ENCODE measurements at regions not wholly inside any gene's neighbourhood (a gene's known extent, or its start where the extent isn't known, plus 50 kb on each side); places are given as distances from the start of the nearest gene placed in this dataset.
A peak's percentile ranks its signal among the peaks of the same experiment; 100 is the strongest.

DNA sequence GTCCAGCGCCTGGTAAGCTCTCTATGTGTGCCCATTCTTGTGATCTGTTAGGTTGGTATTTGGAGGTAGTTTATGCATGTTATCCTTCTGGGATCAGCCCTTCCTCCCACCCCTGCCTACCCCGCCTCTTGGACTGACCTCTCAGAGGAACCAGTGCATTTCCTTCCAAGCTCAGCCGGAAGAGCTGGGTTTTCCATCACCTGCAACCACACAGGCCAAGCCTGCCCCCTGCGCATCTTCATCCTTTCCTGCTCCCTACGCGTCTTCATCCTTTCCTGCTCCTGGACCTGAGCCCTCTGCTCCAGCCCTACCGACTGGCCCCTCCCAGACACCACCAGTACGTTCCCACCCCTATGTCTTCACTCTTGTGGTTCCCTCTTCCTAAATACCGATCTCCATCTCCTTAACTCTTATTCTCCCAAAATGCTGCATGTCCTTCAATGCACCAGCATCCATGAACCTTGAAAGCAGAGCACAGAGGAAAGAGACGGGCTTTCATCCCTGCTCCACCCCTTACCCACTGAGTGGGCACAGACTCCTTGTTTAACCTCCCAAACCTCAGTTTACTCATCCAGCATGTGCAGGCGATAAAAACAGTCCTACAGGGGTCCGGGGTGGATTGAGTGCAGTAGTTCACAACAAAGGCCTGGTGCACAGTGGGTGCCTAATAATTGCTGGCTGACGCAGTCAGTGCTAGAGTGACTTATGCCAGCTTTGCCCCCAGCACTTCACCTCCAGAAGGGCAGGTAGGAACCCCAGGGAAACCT, 526.3 kb downstream of the MATN1 start:
- no peak for DNase-seq (ENCODE audit: extremely low read depth in 1 of 2, low read depth in 1 of 2)

- DNase-seq (ENCODE audit: extremely low read depth in 1 of 2, low read depth in 1 of 2): no peak
Measured at GRCh38 chr1:30196457-30196856, 526.9 kb downstream of the MATN1 start.

DNA sequence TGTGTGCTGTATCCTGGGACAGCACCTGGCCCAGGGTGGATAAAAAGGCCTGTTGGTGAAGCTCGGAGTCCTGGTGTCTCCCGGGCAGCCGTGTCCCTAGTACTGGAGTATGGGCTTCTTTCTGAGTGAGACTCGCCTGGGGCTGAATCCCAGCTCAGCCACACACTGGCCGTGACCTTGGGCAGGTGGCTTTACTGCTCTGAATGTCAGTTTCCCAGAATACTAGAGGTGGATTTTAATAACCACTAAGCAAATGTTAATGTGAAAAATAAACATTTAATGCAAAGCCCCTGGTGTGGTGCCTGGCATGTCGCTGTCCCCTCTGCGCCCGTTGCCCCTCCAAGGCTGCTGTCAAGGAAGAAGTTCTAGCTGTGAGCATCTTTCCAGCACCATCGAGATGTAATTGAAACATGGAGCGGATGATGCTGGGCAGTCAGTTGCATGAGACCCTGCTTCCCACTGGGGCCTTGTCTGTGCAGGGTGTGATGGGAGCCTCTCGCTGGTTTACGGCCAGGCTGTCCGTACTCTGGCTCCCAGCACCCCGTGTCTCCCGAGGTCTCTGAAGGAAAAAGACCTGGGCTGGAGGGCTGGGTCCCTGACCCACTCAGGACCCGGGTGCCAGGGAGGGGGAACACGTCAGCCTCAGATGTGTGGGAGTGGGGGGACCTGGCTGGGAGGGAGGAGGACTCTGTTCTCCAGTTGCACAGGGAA, 527.8 kb downstream of the MATN1 start:
- DNase-seq (ENCODE audit: extremely low read depth in 1 of 2, low read depth in 1 of 2): no peak

DNA sequence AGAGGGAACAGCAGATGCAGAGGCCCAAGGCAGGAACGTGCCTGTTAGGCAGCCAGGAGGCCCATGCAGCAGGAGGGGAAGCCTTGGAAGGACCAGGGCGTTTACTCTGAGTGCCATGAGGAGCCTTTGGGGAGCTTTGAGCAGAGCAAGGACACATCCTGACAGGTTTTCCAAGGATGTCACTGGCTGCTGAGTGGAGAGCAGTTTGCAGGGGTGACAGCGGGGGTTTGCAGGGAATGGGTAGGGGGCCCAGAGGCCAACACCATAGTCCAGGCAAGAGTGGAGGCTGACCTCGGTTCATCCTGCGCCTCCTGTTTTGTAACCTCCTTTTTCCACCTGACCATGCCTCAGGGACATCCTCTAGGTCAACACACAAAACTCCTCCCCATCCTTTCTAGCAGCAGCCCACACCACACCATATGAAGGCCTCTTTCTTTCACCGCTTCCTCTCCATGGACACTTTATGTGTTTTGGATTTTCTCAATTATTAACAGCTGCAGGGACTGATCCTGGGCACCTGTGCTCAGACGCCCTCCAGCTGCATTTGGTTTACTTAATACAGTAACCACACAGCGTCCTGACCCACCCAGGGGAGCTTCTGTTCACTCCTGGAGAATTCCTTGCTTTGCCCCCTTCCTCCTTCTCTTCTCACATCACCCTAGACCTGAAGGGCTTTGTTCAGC, 528.5 kb downstream of the MATN1 start:
- no peak for DNase-seq (ENCODE audit: extremely low read depth in 1 of 2, low read depth in 1 of 2)

DNA sequence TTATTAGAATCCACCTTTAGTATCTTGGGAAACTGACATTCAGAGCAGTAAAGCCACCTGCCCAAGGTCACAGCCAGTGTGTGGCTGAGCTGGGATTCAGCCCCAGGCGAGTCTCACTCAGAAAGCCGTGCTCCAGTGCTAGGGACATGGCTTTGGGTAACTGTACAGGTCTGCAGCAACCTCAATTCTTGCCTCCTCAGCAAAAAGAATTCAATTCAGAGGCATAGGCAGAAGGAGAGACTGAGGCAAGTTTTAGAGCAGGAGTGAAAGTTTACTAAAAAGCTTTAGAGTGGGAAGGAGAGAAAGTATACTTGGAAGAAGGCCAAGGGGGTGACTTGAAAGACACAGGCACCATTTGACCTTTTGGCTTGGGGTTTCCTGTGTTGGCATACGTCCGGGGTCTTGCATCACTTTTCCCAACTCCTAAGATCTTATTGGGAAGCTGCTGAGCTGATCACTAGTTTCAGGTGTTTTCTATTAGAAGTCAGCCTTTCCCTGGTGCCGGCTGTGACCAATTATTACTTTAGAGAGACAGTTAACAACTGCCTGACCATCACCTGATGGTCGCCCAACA, 529.3 kb downstream of the MATN1 start:
- DNase-seq (ENCODE audit: extremely low read depth in 1 of 2, low read depth in 1 of 2): no peak

DNA sequence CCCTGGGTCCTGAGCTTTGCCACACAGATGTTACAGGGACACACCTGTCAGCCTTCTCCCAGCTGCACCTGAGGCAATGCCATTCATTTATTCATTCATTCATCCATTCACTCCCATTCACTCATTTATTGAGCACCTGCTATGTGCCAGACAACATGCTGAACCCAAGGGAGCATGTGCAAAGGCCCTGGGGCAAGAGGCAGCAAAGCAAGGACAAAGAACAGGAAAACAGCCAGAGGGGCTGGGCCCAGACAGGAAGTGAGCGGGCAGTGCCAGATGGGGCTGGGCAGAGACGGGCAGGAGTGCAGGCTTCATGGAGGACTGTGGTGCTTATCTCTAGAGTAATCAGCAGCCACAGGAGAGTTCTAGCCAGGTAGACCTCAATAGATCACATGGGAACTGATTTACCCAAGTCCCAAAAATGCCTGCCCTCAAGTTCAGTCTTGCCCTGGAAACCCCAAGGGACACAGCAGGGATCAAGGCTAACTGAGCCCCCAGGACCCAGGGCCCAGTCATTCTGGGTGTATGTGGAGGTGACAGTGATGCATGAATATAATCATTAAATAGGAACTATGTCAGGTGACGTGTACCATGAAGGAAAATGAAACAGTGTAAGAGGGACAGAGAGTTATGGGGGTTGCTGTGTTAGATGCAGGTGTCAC, 530.3 kb downstream of the MATN1 start:
- no peak for DNase-seq (ENCODE audit: extremely low read depth in 1 of 2, low read depth in 1 of 2)

- DNase-seq (ENCODE audit: extremely low read depth in 1 of 2, low read depth in 1 of 2): peak in 1 of 2 donors; percentile 30
Measured at GRCh38 chr1:30191154-30191702, 532.2 kb downstream of the MATN1 start.

DNA sequence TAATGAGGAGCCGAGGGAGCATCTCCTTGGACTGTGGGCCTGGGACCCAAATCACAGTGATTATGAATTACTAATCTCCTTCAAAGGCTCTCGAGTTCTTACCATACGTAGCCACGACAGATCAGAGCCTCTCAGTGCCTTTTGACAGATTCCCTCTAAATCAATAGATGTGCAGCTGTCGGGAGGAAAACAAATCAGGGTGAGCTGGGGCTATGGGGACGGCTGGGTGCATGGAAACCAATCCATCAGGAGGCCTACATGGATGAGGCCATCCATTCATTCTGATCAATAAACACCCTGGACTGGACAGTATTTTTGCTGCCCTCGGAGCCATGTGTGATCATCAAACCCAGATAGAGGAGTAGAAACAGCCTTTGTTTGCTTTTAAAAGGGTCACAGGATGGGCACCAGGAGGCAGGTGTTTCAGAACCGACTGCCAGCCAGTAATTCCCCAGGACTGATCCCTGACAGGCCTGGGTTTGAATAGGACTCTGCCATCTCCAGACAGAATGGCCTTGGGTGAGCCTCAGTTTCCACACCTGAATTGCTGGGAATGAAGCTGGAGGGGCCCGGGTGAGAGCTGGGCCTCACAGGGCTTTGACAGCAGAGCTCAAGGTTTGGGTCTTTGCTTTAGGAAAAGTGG, 532.8 kb downstream of the MATN1 start:
- no peak for DNase-seq (ENCODE audit: extremely low read depth in 1 of 2, low read depth in 1 of 2)

GRCh38 chr1:30189818-30190500, 533.4 kb downstream of the MATN1 start:
- no peak for DNase-seq (ENCODE audit: extremely low read depth in 1 of 2, low read depth in 1 of 2)

- no peak for DNase-seq (ENCODE audit: extremely low read depth in 1 of 2, low read depth in 1 of 2)
Measured at GRCh38 chr1:30188999-30189398, 534.4 kb downstream of the MATN1 start.

GRCh38 chr1:30188329-30188728, 535.1 kb downstream of the MATN1 start:
- no peak for DNase-seq (ENCODE audit: extremely low read depth in 1 of 2, low read depth in 1 of 2)

DNA sequence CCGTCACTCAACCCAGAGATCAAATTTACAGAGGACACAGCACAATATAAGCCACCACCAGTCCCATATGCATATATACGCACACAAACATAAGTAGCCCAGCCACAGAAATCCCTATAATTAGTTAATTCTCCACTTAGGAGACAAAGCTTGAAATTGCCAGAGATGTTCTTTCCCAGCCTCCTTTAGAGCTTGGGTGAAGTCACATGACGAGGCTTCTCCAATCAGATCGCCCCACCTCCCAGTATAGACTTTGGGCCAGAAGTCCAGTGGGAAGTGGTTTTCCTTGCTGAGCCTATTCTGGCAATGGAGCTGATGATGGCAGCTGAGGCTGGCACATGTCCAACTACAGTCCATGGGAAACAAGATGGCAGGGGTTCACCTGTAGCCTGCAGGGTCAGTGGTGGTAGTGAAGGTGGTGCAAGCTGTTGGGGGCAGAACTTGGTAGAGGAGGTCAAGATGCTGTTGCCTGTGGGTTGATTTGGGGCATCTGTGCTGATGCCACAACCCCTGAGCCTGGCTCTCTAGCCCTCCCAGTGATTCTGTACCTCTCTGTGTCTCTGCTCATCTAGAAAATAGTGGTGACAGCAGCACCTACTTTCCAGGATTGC, 535.9 kb downstream of the MATN1 start:
- DNase-seq (ENCODE audit: extremely low read depth in 1 of 2, low read depth in 1 of 2): no peak

DNA sequence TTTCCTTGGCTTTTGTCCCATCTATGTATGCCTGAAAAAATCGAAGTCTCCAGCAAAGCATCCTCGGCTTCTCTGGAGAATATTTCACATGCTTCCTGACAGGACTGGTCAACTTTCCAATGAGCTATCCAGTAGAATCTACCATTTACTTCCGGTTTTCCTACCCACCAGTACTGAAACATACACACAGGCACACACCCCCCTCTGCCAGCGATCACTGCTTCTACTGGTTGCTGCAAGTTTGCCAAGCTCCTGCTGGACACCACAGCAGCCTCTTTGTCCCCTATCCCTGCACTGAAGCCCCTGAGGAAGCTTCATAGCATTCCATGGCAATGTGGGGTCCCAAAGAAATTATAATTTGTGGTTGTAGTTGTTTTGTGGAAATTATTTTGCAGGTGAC, 536.8 kb downstream of the MATN1 start:
- DNase-seq (ENCODE audit: extremely low read depth in 1 of 2, low read depth in 1 of 2): no peak

DNA sequence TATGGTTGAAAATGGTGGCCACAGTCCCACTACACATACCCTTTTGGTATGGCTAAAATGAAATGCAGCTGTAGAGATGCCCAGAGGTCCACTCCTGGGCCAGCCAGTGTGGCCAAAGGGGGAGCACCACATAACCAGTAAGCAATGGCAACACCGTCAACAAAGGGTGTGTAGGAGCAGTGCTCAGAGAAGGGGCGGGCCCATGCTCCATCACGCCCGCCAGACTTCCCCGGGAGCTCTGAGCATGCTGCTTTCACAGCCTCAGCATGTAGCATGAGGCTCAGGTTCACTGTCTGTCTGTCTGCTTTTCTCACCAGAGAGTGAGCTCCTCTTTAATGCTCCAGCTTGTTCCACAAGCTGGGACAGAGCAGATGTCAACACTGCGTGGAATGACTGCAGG, 537.6 kb downstream of the MATN1 start:
- no peak for DNase-seq (ENCODE audit: extremely low read depth in 1 of 2, low read depth in 1 of 2)

DNA sequence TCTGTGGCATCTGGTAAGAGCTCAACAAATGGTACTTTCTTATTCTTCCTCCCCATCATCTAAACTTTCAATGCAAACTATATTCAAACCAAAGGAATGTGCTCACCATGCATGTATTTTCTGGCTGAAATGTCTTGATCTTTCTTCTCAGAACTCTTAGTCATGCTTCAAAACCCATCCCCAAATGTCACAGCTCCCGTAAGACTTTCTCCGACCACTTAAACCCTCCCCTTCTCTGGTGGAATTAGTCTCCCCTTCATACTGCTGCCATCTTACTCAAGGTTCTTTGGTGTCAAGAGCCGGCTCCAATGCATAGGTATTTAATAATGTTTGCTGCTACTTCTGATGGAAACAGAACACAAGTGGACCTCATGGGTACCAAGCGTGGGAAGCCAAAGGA, 538.1 kb downstream of the MATN1 start:
- DNase-seq (ENCODE audit: extremely low read depth in 1 of 2, low read depth in 1 of 2): no peak

DNA sequence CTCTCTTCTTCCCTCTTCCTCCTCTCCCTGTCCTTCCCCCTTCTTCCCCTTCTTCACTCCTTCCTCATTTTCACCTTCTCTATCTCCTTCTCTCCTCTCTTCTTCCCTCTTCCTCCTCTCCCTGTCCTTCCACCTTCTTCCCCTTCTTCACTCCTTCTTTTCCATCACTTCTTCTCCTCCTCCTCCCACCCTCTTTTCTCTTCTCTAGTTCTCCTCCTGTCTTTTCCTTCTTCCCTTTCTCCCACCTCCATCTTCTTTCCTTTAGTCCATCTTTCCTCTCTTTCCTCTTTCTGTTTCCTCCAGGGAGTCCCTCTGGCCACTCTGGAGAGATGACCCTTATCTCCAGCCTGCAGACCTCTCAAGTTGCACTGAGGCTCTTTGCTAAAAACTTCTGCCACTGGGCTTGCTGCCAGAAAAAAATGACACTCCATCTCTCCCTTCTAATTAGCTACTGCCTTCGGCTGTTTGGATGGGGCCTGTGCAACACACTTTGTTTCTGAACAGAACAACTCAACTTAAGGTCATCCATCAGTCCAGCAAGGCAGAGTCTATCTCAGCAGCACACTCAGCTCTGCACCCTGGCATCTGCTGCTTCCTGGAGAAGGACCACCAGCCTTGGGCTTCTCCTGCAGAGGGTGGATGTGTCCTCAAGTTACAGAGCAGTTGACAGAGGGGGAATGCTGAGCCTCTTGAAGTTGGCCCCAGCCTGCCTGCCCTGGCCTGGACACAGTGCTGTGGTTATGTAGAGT, 538.8 kb downstream of the MATN1 start:
- no peak for DNase-seq (ENCODE audit: extremely low read depth in 1 of 2, low read depth in 1 of 2)

GRCh38 chr1:30183895-30184294, 539.5 kb downstream of the MATN1 start:
- no peak for DNase-seq (ENCODE audit: extremely low read depth in 1 of 2, low read depth in 1 of 2)

DNA sequence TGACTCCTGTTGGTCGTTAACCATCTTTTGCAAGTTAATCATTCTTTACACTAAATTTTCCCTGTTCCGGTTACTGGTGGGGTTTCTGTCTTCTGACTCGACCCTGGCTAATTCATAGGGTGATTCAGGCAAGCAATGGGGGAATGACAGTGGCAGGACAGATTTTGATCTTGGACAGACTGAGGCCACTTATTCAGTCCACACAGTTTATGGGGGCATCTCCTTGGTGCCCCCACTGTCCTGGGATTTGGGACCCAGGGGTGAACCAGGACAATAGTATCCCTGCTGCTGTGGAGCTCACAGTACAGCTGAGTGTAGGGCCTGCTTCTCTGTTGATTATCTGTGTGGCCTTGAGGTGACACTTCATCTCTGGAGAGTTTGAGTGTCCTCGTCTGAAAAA, 540.4 kb downstream of the MATN1 start:
- DNase-seq (ENCODE audit: extremely low read depth in 1 of 2, low read depth in 1 of 2): no peak
